ENCODE measurements at regions not wholly inside any gene's neighbourhood (a gene's known extent, or its start where the extent isn't known, plus 50 kb on each side); places are given as distances from the start of the nearest gene placed in this dataset.
A peak's percentile ranks its signal among the peaks of the same experiment; 100 is the strongest.

DNA sequence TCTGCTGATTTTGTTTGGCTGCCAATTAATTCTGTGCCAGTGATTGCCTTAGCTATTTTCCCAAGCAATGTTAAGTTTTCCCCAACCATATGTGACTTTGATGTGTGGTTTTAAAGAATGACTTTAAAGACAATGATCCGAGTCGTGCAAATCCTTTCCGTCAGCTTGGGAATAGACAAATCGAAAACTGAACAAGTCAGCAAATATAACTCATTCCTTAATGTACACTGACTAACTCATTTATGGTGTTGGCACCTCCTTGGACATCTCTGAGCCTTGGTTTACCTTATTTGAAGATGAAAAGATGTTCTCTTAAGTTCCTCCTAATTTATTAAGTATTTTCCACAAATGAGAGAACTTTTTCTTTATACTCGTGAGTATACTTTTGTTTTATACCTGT is 249.4 kb upstream of the SLCO3A1 start:
- no peak overlapping the region for H3K27ac ChIP-seq (ENCODE audit: insufficient read depth, low read length, poor library complexity, severe bottlenecking)
- Mint-ChIP-seq H3K4me1 (no peaks in the 10 kb centered on the region), H3K4me3 (no peak overlapping the region), H3K27ac (no peak overlapping the region), H3K36me3 (no peaks in the 10 kb centered on the region), H3K9me3 (peaks cover 0 to 2% (median 0%) of the 10 kb centered on the region in 7 donors), H3K27me3 (peaks cover 8% of the 10 kb centered on the region)
- no peak for DNase-seq
- H3K9me3 ChIP-seq (ENCODE audit: control insufficient read depth in 2 of 2, low read length in 2 of 2) = no peaks in the 10 kb centered on the region
- H3K27me3 ChIP-seq (ENCODE audit: control insufficient read depth, insufficient read depth, low read length) = peaks cover 4% of the 10 kb centered on the region
- H3K4me3 ChIP-seq (ENCODE audit: low read depth, low read length) = no peak overlapping the region
- H3K36me3 ChIP-seq (ENCODE audit: control insufficient read depth, insufficient read depth, low read length) = no peaks in the 10 kb centered on the region
- no peaks in the 10 kb centered on the region for H3K4me1 ChIP-seq (ENCODE audit: control insufficient read depth, insufficient read depth, low read length, poor library complexity, severe bottlenecking)
- ATAC-seq (ENCODE audit: low read depth in 2 of 2) = no peak

DNA sequence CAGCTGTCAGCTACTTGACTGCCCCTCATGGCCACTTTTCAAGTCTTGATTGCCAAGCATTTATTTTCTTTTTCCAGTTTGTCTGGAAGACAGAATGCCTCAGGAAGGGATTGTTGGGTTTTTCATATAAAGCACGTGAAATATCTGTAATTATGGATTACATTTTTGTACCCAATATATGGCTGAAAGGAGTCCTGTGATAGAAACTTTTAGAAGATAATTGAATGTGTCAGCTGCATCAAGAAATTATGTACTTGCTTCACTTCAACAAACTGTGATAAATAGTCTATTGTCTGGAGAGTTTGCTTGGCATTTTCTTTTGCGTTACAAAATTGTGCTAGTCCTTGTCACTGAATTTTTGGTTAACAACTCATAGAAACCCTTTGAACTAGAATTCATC is 247.9 kb upstream of the SLCO3A1 start:
- H3K4me3 ChIP-seq (ENCODE audit: low read depth, low read length) = no peak overlapping the region
- H3K4me1 Mint-ChIP-seq = no peaks in the 10 kb centered on the region
- H3K27ac ChIP-seq (ENCODE audit: insufficient read depth, low read length, poor library complexity, severe bottlenecking) = no peak overlapping the region
- peaks cover 0 to 2% (median 0%) of the 10 kb centered on the region in 7 donors for H3K9me3 Mint-ChIP-seq
- no peaks in the 10 kb centered on the region for H3K36me3 Mint-ChIP-seq
- H3K27me3 ChIP-seq (ENCODE audit: control insufficient read depth, insufficient read depth, low read length) = peaks cover 4% of the 10 kb centered on the region
- H3K36me3 ChIP-seq (ENCODE audit: control insufficient read depth, insufficient read depth, low read length) = no peaks in the 10 kb centered on the region
- no peak overlapping the region for H3K4me3 Mint-ChIP-seq
- peaks cover 8% of the 10 kb centered on the region for H3K27me3 Mint-ChIP-seq
- ATAC-seq (ENCODE audit: low read depth in 2 of 2) (no peak), DNase-seq (no peak)
- H3K9me3 ChIP-seq (ENCODE audit: control insufficient read depth in 2 of 2, low read length in 2 of 2) = no peaks in the 10 kb centered on the region
- no peaks in the 10 kb centered on the region for H3K4me1 ChIP-seq (ENCODE audit: control insufficient read depth, insufficient read depth, low read length, poor library complexity, severe bottlenecking)
- no peak overlapping the region for H3K27ac Mint-ChIP-seq

DNA sequence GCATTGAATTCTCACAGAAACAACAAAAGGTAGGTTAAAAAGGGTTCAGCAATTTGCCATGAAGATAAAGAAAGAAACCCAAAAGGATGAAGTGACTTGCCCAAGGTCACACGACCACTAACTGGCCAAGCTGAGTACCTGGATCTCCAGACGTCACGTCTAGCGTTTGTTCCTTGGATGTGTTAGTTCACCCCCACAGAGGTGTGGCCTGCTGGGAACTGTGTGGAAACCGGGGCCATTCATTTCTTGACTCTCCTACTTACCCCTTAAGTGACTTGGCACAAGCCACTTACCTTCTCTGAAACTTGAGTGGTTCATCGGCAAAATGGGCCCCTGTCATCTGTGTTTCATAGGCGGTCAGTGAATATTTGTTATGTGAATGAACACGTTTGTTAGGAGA is 244.3 kb upstream of the SLCO3A1 start:
- Histone ChIP-seq H3K36me3 (ENCODE audit: control insufficient read depth, insufficient read depth, low read length) (no peaks in the 10 kb centered on the region), H3K27me3 (ENCODE audit: control insufficient read depth, insufficient read depth, low read length) (peaks cover 4% of the 10 kb centered on the region), H3K27ac (ENCODE audit: insufficient read depth, low read length, poor library complexity, severe bottlenecking) (no peak overlapping the region), H3K9me3 (ENCODE audit: control insufficient read depth in 2 of 2, low read length in 2 of 2) (no peaks in the 10 kb centered on the region), H3K4me3 (ENCODE audit: low read depth, low read length) (no peak overlapping the region), H3K4me1 (ENCODE audit: control insufficient read depth, insufficient read depth, low read length, poor library complexity, severe bottlenecking) (no peaks in the 10 kb centered on the region)
- H3K27me3 Mint-ChIP-seq = peaks cover 10% of the 10 kb centered on the region
- no peak overlapping the region for H3K27ac Mint-ChIP-seq
- H3K36me3 Mint-ChIP-seq = no peaks in the 10 kb centered on the region
- peaks cover 0 to 2% (median 0%) of the 10 kb centered on the region in 7 donors for H3K9me3 Mint-ChIP-seq
- H3K4me3 Mint-ChIP-seq = no peak overlapping the region
- no peaks in the 10 kb centered on the region for H3K4me1 Mint-ChIP-seq
- DNase-seq (no peak), ATAC-seq (ENCODE audit: low read depth in 2 of 2) (no peak)

DNA sequence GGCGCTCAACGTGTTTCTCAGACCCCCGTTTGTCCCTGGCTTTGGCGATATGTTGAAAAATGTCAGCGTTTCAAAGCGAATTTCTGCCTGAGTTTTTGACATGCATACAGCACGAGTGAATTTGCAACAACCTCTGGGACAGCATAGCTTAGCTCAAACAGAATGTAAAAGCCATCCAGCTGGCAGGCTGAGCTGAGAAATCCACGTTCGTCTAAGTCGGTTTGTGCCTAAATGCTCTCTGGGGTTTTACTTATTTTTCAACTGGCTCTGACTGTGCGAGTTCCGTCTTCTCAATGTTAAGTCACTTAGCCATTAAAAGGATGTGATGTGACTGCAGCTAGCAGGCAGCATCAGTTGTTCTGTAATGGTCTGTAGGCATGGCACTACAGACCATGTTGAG is 243.5 kb upstream of the SLCO3A1 start:
- DNase-seq = no peak
- no peaks in the 10 kb centered on the region for H3K36me3 ChIP-seq (ENCODE audit: control insufficient read depth, insufficient read depth, low read length)
- no peak overlapping the region for H3K4me3 Mint-ChIP-seq
- H3K9me3 ChIP-seq (ENCODE audit: control insufficient read depth in 2 of 2, low read length in 2 of 2) = no peaks in the 10 kb centered on the region
- H3K27me3 ChIP-seq (ENCODE audit: control insufficient read depth, insufficient read depth, low read length) = peaks cover 4% of the 10 kb centered on the region
- H3K27me3 Mint-ChIP-seq = peaks cover 8% of the 10 kb centered on the region
- no peak overlapping the region for H3K4me3 ChIP-seq (ENCODE audit: low read depth, low read length)
- ATAC-seq (ENCODE audit: low read depth in 2 of 2) = no peak
- no peak overlapping the region for H3K27ac ChIP-seq (ENCODE audit: insufficient read depth, low read length, poor library complexity, severe bottlenecking)
- no peak overlapping the region for H3K27ac Mint-ChIP-seq
- H3K9me3 Mint-ChIP-seq = peaks cover 0 to 2% (median 0%) of the 10 kb centered on the region in 7 donors
- no peaks in the 10 kb centered on the region for H3K36me3 Mint-ChIP-seq
- no peaks in the 10 kb centered on the region for H3K4me1 Mint-ChIP-seq
- no peaks in the 10 kb centered on the region for H3K4me1 ChIP-seq (ENCODE audit: control insufficient read depth, insufficient read depth, low read length, poor library complexity, severe bottlenecking)

DNA sequence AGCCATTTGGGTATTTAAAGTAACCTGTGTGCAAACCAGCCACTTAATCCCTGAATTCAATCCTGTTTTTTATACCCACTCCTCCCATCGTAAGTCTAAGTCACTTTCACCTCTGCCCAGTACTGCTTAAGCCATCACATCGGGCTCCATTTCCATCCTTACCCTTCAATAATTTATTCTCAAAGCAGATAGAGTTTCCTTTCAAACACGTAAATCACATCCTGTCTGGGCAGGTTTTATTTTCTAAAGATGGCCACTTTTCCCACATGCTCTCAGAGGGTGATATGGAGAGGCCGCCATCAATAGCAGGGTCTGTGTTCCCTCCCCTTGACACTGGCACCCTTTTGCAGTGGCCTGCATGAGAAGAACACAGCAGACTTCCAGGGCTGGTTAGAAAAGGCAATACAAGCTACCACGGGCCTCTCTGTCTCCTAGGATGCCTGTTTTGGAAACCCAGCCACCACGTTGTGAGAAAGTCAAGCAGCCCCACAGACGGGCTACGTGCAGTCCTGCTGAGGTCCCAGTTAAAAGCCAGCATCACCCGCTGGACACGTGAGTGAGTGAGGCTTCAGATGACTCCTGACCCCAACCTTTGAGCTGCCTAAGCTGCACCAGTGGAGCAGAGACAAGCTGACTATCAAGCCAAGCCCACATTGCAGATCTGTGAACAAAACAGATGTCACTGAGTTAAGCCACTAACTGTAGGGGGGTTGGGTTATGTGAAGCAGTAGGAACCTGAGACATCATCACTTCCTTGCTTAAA is 241.8 kb upstream of the SLCO3A1 start:
- H3K27me3 Mint-ChIP-seq = peaks cover 8% of the 10 kb centered on the region
- H3K4me3 ChIP-seq (ENCODE audit: low read depth, low read length) = no peak overlapping the region
- no peaks in the 10 kb centered on the region for H3K36me3 Mint-ChIP-seq
- H3K4me1 ChIP-seq (ENCODE audit: control insufficient read depth, insufficient read depth, low read length, poor library complexity, severe bottlenecking) = no peaks in the 10 kb centered on the region
- no peak for DNase-seq
- H3K4me3 Mint-ChIP-seq = no peak overlapping the region
- H3K27ac Mint-ChIP-seq = peak overlapping the region in 1 of 3 donors; percentile 7
- no peak for ATAC-seq (ENCODE audit: low read depth in 2 of 2)
- no peaks in the 10 kb centered on the region for H3K9me3 ChIP-seq (ENCODE audit: control insufficient read depth in 2 of 2, low read length in 2 of 2)
- peaks cover 2% of the 10 kb centered on the region for H3K27me3 ChIP-seq (ENCODE audit: control insufficient read depth, insufficient read depth, low read length)
- H3K36me3 ChIP-seq (ENCODE audit: control insufficient read depth, insufficient read depth, low read length) = no peaks in the 10 kb centered on the region
- H3K4me1 Mint-ChIP-seq = no peaks in the 10 kb centered on the region
- H3K27ac ChIP-seq (ENCODE audit: insufficient read depth, low read length, poor library complexity, severe bottlenecking) = no peak overlapping the region
- peaks cover 0 to 4% (median 2%) of the 10 kb centered on the region in 7 donors for H3K9me3 Mint-ChIP-seq

DNA sequence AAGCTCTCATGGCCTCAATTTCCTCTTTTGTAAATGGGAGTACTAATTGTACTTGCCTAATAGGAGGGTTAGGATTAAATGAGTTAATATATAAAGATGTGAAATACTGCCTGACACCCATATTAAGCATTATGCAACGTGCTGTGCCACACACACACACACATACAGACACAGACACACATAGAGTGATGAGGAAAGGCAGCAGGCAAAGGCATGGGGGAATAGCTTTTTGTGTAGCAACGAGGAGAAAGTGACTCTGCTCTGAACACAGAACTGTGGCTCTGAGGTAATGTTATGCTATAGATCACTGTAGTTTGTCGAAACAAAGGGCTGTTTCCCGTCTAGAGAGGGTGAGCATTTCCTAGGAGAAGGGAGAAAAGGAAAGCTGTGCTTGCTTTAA is 233.3 kb upstream of the SLCO3A1 start:
- ATAC-seq (ENCODE audit: low read depth in 2 of 2) (no peak), DNase-seq (no peak)
- Histone ChIP-seq H3K4me1 (ENCODE audit: control insufficient read depth, insufficient read depth, low read length, poor library complexity, severe bottlenecking) (no peaks in the 10 kb centered on the region), H3K36me3 (ENCODE audit: control insufficient read depth, insufficient read depth, low read length) (no peaks in the 10 kb centered on the region), H3K27me3 (ENCODE audit: control insufficient read depth, insufficient read depth, low read length) (no peaks in the 10 kb centered on the region), H3K27ac (ENCODE audit: insufficient read depth, low read length, poor library complexity, severe bottlenecking) (no peak overlapping the region), H3K9me3 (ENCODE audit: control insufficient read depth in 2 of 2, low read length in 2 of 2) (no peaks in the 10 kb centered on the region), H3K4me3 (ENCODE audit: low read depth, low read length) (no peak overlapping the region)
- H3K4me1 Mint-ChIP-seq = no peaks in the 10 kb centered on the region
- H3K27ac Mint-ChIP-seq = peak overlapping the region in 1 of 3 donors; percentile 54
- H3K4me3 Mint-ChIP-seq = no peak overlapping the region
- H3K36me3 Mint-ChIP-seq = no peaks in the 10 kb centered on the region
- H3K9me3 Mint-ChIP-seq = peaks cover 0 to 9% (median 7%) of the 10 kb centered on the region in 7 donors
- H3K27me3 Mint-ChIP-seq = peaks cover 5% of the 10 kb centered on the region

DNA sequence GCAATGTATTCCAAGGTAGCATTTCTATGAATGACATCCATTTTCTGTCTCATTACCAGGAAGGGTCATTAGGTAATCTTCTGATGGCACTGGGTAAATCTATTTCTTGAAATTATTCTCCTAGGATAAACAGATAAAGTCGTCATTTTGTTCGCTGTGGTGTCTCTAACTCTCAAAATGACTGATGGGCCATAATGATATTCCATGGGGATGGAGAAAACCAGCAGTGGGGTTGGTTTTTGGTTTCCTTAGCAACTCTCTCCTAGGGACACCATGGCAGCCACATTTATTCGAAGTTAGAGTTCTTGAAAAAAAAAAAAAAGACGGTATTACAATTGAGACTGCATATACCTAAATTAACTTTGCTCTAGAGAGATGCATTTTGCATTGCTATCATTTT is 231.3 kb upstream of the SLCO3A1 start:
- no peak overlapping the region for H3K27ac ChIP-seq (ENCODE audit: insufficient read depth, low read length, poor library complexity, severe bottlenecking)
- peaks cover 5% of the 10 kb centered on the region for H3K27me3 Mint-ChIP-seq
- H3K9me3 Mint-ChIP-seq = peaks cover 0 to 7% (median 6%) of the 10 kb centered on the region in 7 donors
- no peaks in the 10 kb centered on the region for H3K4me1 Mint-ChIP-seq
- no peaks in the 10 kb centered on the region for H3K36me3 ChIP-seq (ENCODE audit: control insufficient read depth, insufficient read depth, low read length)
- H3K4me3 Mint-ChIP-seq = peak overlapping the region in 1 of 4 donors; percentile 12
- no peak overlapping the region for H3K4me3 ChIP-seq (ENCODE audit: low read depth, low read length)
- H3K36me3 Mint-ChIP-seq = no peaks in the 10 kb centered on the region
- no peaks in the 10 kb centered on the region for H3K4me1 ChIP-seq (ENCODE audit: control insufficient read depth, insufficient read depth, low read length, poor library complexity, severe bottlenecking)
- H3K27me3 ChIP-seq (ENCODE audit: control insufficient read depth, insufficient read depth, low read length) = no peaks in the 10 kb centered on the region
- ATAC-seq (ENCODE audit: low read depth in 2 of 2) (no peak), DNase-seq (no peak)
- no peak overlapping the region for H3K27ac Mint-ChIP-seq
- no peaks in the 10 kb centered on the region for H3K9me3 ChIP-seq (ENCODE audit: control insufficient read depth in 2 of 2, low read length in 2 of 2)

DNA sequence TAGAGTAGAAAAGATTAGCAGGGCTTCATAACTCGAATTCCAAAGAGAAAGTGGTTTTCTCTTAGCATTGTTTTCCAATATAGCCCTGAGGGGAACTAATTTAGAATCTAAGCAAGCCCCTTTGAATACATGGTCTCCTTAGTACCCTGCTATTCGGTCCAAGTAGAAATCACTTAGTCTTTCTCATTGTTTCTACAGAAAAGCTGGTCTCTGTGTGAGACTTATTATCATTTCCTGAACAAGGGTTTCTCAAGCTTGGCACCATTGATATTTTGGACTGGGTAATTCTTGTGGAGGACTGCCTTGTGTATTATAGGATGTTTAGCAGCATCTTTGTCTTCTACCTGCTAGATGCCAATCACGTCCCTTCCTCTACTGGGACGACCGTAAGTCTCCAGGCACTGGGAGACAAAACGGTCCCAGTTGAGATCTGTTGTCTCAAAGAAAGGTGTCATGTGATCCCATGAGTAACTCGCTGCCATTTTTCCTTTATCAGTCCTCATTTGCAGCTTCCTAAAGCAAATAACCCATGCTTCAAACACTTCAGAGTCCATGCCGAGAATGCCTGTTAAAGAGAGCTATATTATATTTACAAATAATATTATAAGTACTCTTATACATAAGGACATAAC is 230.7 kb upstream of the SLCO3A1 start:
- no peaks in the 10 kb centered on the region for H3K4me1 Mint-ChIP-seq
- peaks cover 0 to 6% (median 5%) of the 10 kb centered on the region in 7 donors for H3K9me3 Mint-ChIP-seq
- no peak overlapping the region for H3K4me3 Mint-ChIP-seq
- no peaks in the 10 kb centered on the region for H3K9me3 ChIP-seq (ENCODE audit: control insufficient read depth in 2 of 2, low read length in 2 of 2)
- no peak overlapping the region for H3K27ac ChIP-seq (ENCODE audit: insufficient read depth, low read length, poor library complexity, severe bottlenecking)
- no peak overlapping the region for H3K4me3 ChIP-seq (ENCODE audit: low read depth, low read length)
- H3K27ac Mint-ChIP-seq = no peak overlapping the region
- H3K27me3 ChIP-seq (ENCODE audit: control insufficient read depth, insufficient read depth, low read length) = no peaks in the 10 kb centered on the region
- peaks cover 5% of the 10 kb centered on the region for H3K27me3 Mint-ChIP-seq
- no peaks in the 10 kb centered on the region for H3K4me1 ChIP-seq (ENCODE audit: control insufficient read depth, insufficient read depth, low read length, poor library complexity, severe bottlenecking)
- H3K36me3 ChIP-seq (ENCODE audit: control insufficient read depth, insufficient read depth, low read length) = no peaks in the 10 kb centered on the region
- no peak for ATAC-seq (ENCODE audit: low read depth in 2 of 2)
- DNase-seq = no peak
- no peaks in the 10 kb centered on the region for H3K36me3 Mint-ChIP-seq

Data from CD4-positive, CD25-positive, alpha-beta regulatory T cell (primary cell).